Upper lobe of left lung (tissue), 4 donors: ENCODE measurements at regions not wholly inside any gene's neighbourhood (a gene's known extent, or its start where the extent isn't known, plus 50 kb on each side); places are given as distances from the start of the nearest gene placed in this dataset.

Experiments
- CTCF ChIP-seq, 6 experiments: fragments of 450-650 bp in 4 of 6; fragments of 200-600 bp in 2 of 6; sonication (generic) in 2 of 6; IDR thresholded peaks; one replicate each; pipeline ENCODE4 v1.5.1; 2016 to 2019; ENCODE audit warnings: antibody characterized with exemption in 6 of 6
- EP300 ChIP-seq, 4 donors: sonication (generic); formaldehyde crosslinking; IDR thresholded peaks; one replicate each; pipeline ENCODE4 v1.5.1; 2017; ENCODE audit warnings: antibody characterized with exemption in 4 of 4, control low read depth in 2 of 4
- POLR2A ChIP-seq, 4 donors: fragments of 450-650 bp; IDR thresholded peaks; one replicate each; pipeline ENCODE4 v1.5.1; 2016 to 2017; ENCODE audit warnings: antibody characterized with exemption in 4 of 4, mild to moderate bottlenecking in 2 of 4
- POLR2AphosphoS5 ChIP-seq, 2 donors: sonication (generic); formaldehyde crosslinking; IDR thresholded peaks; one replicate each; pipeline ENCODE4 v1.5.1; 2017; ENCODE audit warnings: antibody characterized with exemption in 2 of 2

GRCh38 chr6:97459535-97459934 is 176.5 kb upstream of the MMS22L start:
- TF ChIP-seq CTCF (IDR thresholded peaks at IDR 0.05) (no peak), POLR2A (IDR thresholded peaks at IDR 0.05) (no peak), POLR2AphosphoS5 (IDR thresholded peaks at IDR 0.05) (no peak), EP300 (IDR thresholded peaks at IDR 0.05) (no peak)
